ENCODE measurements at regions not wholly inside any gene's neighbourhood (a gene's known extent, or its start where the extent isn't known, plus 50 kb on each side); places are given as distances from the start of the nearest gene placed in this dataset.

DNA sequence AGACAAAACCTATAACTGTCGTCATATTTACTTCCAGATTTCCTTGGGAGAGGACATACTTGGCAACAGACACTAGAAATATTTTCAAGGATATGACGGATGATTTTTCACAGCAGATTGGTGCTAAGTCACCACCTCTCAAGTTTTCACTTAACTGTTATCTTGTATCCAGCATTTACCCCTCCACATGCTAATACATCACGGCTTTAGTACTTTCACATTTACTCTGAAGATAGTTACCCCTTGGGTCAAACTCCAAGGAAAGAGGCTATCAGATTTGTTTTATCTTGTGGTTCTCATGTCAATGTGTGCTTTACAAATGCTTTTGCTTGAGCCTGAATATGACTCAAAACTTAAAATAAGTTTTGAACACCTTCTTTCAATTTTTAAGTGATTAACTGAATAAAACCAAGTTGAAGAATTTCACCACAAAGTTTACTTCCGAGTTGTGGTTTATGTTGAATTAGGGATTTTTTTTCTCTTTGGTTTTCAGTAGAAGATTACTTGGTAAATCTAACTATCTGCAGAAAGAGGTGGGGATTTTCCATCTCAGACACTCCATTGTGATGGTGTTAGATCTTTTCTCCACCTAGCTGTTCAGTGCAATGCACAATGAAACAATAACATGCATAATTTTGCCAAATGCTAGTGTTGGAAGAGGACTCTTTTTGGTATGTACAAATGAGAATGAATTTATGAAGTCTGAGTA is 75.4 kb upstream of the FAT1 start:
- H3K27me3 ChIP-seq (ENCODE audit: control insufficient read depth, insufficient read depth, low read length), result no peaks in the 10 kb centered on the region
- H3K14ac ChIP-seq (replicated peaks; ENCODE audit: low read depth, low read length), result 0 out of 2 replicates have a peak overlapping the region, but pooled peaks have one; percentile 30
- H2AK9ac ChIP-seq (replicated peaks; ENCODE audit: low read depth, low read length, poor library complexity), result no peak overlapping the region
- H2BK5ac ChIP-seq (ENCODE audit: low read depth, low read length, poor library complexity, severe bottlenecking), result no peak overlapping the region
- WGBS, 2 experiments (ENCODE audit: extremely low coverage in 2 of 2, insufficient read length in 1 of 2), result no CpG with 5 or more reads among the region's 4 CpGs
- ChIA-PET POLR2A (ENCODE audit: unreplicated experiment) (no interaction called here), CTCF (interaction anchor here (0.6 kb wide), 2 partner anchors 15 to 1254 kb away, joined by 3 to 6 read pairs; no protein-coding TSS in a partner anchor)
- no peak for ATAC-seq (ENCODE audit: low read depth)
- no peak for DNase-seq
- H3K18ac ChIP-seq (ENCODE audit: low read depth, low read length), result peak overlapping the region; percentile 33; the same call in 1 of the 2 replicates
- no peak overlapping the region for H2BK120ac ChIP-seq (ENCODE audit: low read depth, low read length)
- H3K9ac ChIP-seq (ENCODE audit: low read depth, low read length), result no peak overlapping the region
- H2AK5ac ChIP-seq (ENCODE audit: low read depth, low read length), result no peak overlapping the region
- peak overlapping the region; percentile 80; the same call in 1 of the 2 replicates for H3K4me2 ChIP-seq (ENCODE audit: low read depth, low read length)
- H2BK20ac ChIP-seq (ENCODE audit: low read depth, low read length), result peak overlapping the region; percentile 10; the same call in 1 of the 2 replicates
- H4K8ac ChIP-seq (ENCODE audit: low read depth in 2 of 2, low read length in 2 of 2), result 0 out of 4 replicates have a peak overlapping the region, but pooled peaks of 1 of the 2 experiments have one; percentile 12
- intact Hi-C loops (cut with micrococcal nuclease), result no loop called here
- no peak overlapping the region for H3K4ac ChIP-seq (ENCODE audit: low read depth, low read length)
- in situ Hi-C loops (cut with MboI; ENCODE audit: low sequenced_read_pairs), result no loop called here
- no peaks in the 10 kb centered on the region for H3K79me1 ChIP-seq (ENCODE audit: low read depth in 1 of 2, low read length in 2 of 2)
- H4K91ac ChIP-seq (ENCODE audit: insufficient read depth, low read depth, low read length), result no peak overlapping the region
- H4K20me1 ChIP-seq (ENCODE audit: insufficient read depth, low read length), result no peaks in the 10 kb centered on the region
- no peak overlapping the region for H3K4me3 ChIP-seq (ENCODE audit: insufficient read depth, low read depth, low read length)
- BruUV-seq (replicated peaks), result no TSS peak
- H3K9me1 ChIP-seq (ENCODE audit: insufficient read depth, low read length), result no peaks in the 10 kb centered on the region; the same call in 1 of the 2 replicates
- H2BK15ac ChIP-seq (ENCODE audit: low read depth, low read length), result no peak overlapping the region
- TF ChIP-seq MAFK (IDR thresholded peaks at IDR 0.05; ENCODE audit: low read depth, low read length), result no peak
- dilution Hi-C loops (cut with HindIII; ENCODE audit: low sequenced_read_pairs, unreplicated experiment), result no loop called here
- H3K23ac ChIP-seq (ENCODE audit: low read depth, low read length), result 0 out of 2 replicates have a peak overlapping the region, but pooled peaks have one; percentile 29
- H3K9me3 ChIP-seq (ENCODE audit: control insufficient read depth, insufficient read depth, low read length), result no peaks in the 10 kb centered on the region
- H3K4me1 ChIP-seq (ENCODE audit: control insufficient read depth, insufficient read depth, low read length), result peaks cover 2% of the 10 kb centered on the region
- H3K56ac ChIP-seq (ENCODE audit: extremely low read depth, insufficient read depth, low read length), result no peak overlapping the region
- H3K36me3 ChIP-seq (ENCODE audit: control insufficient read depth, insufficient read depth, low read length), result no peaks in the 10 kb centered on the region
- peak overlapping the region; percentile 47; the same call in 1 of the 2 replicates for H4K5ac ChIP-seq (ENCODE audit: low read depth, low read length)
- no peak overlapping the region for H2AFZ ChIP-seq (replicated peaks; ENCODE audit: low read length, poor library complexity)
- H3K27ac ChIP-seq (ENCODE audit: insufficient read depth, low read length), result no peak overlapping the region
